Endothelial cell of umbilical vein (primary cell): ENCODE measurements at regions not wholly inside any gene's neighbourhood (a gene's known extent, or its start where the extent isn't known, plus 50 kb on each side); places are given as distances from the start of the nearest gene placed in this dataset.
"Not testable (repeated sequence)": the region's sequence is repeated elsewhere in the genome, so short reads cannot be mapped to it uniquely, and the experiment has no call there.

Experiments used
- EZH2 ChIP-seq: IDR thresholded peaks from 2 replicates; pipeline ENCODE4 v1.6.1; 2012; ENCODE audit warnings: borderline replicate concordance, low read depth, mild to moderate bottlenecking, moderate library complexity, low read length, inconsistent platforms; ENCODE audit not compliant: severe bottlenecking
- POLR2A ChIP-seq: IDR thresholded peaks from 2 replicates; pipeline ENCODE4 v1.6.1; 2012; ENCODE audit warnings: low read depth, mild to moderate bottlenecking, control low read depth, low read length
- POLR2AphosphoS5 ChIP-seq: IDR thresholded peaks from 2 replicates; pipeline ENCODE4 v1.6.1; 2012; ENCODE audit warnings: low read depth, mild to moderate bottlenecking, control low read depth, low read length, moderate library complexity; ENCODE audit not compliant: insufficient read depth
- TF ChIP-seq, protein P1 (sequence below), 2 donors: IDR thresholded peaks; 1 replicate in 1 of 2; 2 replicates in 1 of 2; pipeline ENCODE4 v1.5.1; 2011; ENCODE audit warnings: low read length in 2 of 2, mild to moderate bottlenecking in 2 of 2, moderate library complexity in 2 of 2, control low read depth in 1 of 2, inconsistent platforms in 1 of 2, low read depth in 1 of 2; ENCODE audit not compliant: insufficient read depth in 1 of 2; ENCODE audit errors: extremely low read depth in 1 of 2

DNA sequence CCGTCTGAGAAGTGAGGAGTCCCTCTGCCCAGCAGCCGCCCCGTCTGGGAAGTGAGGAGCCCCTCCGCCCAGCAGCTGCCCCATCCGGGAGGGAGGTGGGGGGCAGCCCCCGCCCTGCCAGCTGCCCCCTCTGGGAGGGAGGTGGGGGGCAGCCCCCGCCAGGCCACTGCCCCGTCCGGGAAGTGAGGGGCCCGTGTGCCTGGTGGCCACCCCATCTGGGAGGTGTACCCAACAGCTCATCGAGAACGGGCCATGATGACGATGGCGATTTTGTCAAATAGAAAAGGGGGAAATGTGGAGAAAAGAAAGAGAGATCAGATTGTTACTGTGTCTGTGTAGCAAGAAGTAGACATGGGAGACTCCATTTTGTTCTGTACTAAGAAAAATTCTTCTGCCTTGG is 208.8 kb downstream of the KDM5D start:
- TF ChIP-seq, protein P1, sequence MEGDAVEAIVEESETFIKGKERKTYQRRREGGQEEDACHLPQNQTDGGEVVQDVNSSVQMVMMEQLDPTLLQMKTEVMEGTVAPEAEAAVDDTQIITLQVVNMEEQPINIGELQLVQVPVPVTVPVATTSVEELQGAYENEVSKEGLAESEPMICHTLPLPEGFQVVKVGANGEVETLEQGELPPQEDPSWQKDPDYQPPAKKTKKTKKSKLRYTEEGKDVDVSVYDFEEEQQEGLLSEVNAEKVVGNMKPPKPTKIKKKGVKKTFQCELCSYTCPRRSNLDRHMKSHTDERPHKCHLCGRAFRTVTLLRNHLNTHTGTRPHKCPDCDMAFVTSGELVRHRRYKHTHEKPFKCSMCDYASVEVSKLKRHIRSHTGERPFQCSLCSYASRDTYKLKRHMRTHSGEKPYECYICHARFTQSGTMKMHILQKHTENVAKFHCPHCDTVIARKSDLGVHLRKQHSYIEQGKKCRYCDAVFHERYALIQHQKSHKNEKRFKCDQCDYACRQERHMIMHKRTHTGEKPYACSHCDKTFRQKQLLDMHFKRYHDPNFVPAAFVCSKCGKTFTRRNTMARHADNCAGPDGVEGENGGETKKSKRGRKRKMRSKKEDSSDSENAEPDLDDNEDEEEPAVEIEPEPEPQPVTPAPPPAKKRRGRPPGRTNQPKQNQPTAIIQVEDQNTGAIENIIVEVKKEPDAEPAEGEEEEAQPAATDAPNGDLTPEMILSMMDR (IDR thresholded peaks at IDR 0.05; ENCODE audit: extremely low read depth in 1 of 2, insufficient read depth in 1 of 2, low read depth in 1 of 2, low read length in 2 of 2) = not testable (repeated sequence)
- not testable (repeated sequence) for TF ChIP-seq POLR2A, EZH2, POLR2AphosphoS5
